Ecto neural progenitor cell (in vitro differentiated cells): ENCODE measurements at regions not wholly inside any gene's neighbourhood (a gene's known extent, or its start where the extent isn't known, plus 50 kb on each side); places are given as distances from the start of the nearest gene placed in this dataset.
"Not testable (repeated sequence)": the region's sequence is repeated elsewhere in the genome, so short reads cannot be mapped to it uniquely, and the experiment has no call there.

ENCODE experiments used
- DNase-seq: peaks from one replicate; pipeline ENCODE4 v3.0.0-alpha.2; 2018; ENCODE audit warnings: low spot score

DNA sequence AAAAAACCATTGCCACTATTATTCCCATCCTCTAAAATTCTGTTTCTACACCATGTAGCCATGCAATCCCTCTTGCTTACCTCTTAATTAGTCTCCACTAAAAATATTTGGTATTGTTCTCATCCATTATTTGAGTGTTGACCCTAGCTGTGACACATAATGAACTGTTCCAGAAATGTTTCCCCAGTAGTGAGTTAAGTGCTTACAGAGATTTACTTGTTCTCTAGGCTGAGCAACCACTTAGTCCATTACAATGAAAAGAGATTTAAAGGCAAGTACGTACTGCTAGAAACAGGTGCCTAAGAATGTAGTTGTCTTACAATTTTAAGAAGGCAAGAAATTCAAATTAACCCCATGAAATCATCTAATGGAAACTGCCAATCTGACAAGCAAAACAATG lies 112.7 kb upstream of the PTPN13 start:
- DNase-seq, result no peak

DNA sequence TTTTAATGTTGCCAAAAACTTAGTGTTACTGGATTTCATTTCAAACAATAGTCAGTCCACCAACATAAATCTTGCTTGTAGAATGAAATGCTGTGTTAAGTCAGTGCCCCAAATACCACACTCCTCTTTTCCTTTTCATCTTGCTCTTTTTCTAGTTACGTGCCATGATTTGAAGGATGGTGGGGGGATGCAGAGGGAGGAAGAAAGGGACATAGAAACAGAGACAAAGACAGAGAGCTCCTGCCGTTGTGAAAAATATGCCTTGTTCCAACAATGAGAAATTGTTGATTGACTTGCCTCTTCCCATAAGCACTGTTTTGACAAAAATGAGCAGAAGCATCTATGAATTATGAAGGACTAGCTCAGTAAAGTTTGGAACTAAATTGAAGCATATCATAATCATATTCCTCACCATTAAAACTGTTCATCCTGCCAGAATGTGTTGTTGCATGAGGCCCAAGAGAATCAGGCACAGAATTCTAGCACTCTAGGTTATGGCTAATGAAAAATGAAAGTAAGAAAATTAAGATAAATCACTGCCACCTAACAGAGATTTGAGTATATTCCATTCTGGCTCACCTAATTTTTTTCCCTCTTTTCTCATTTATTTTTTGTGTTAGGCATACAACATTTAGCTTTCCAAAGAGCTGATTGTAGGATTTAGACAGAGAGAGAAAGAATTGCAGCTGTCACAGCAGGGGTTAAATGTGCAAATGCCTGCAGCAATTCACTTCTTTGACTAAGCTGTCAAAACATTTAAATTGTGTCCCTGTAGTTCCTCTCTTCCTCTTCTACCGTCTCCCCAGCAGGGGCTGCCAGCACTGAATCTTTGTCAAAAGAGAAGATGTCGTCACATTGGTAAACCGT lies 111.6 kb upstream of the PTPN13 start:
- peak; percentile 74 for DNase-seq

DNA sequence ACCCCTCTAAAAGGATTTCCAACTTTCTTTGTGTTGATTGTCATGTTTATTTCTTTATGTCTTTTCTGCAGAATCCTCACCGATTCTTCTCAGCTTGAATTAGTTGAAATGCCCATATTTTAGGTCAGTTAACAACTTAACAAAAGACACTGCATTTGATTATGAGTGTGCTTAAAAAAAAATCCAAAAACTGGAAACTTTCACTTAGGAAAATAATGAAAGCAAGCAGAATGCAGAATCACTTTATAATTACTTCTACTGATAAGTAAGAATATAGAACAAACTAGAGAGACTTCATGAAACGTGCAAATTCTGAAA lies 111.0 kb upstream of the PTPN13 start:
- DNase-seq, result no peak

- DNase-seq, result no peak
Observed at GRCh38 chr4:86483773-86484172, 110.3 kb upstream of the PTPN13 start.

DNA sequence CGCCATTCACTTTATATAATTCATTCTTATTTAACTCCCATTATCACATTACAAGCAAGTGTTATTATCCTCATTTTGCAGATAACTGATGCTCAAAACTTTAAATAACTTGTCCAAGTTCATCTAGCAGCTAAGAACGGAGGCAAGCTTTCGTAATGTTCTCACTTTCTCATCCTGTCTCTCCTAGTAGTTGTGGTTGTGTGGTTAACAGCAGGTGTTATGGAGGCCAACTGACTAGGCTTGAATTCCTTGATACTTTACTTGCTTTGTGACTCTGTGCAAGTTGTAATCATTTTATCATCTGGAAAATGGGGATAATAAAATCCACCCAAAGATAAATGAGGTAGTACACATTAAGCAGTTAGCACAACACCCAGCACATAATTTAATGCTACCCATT lies 109.9 kb upstream of the PTPN13 start:
- DNase-seq, result no peak

DNA sequence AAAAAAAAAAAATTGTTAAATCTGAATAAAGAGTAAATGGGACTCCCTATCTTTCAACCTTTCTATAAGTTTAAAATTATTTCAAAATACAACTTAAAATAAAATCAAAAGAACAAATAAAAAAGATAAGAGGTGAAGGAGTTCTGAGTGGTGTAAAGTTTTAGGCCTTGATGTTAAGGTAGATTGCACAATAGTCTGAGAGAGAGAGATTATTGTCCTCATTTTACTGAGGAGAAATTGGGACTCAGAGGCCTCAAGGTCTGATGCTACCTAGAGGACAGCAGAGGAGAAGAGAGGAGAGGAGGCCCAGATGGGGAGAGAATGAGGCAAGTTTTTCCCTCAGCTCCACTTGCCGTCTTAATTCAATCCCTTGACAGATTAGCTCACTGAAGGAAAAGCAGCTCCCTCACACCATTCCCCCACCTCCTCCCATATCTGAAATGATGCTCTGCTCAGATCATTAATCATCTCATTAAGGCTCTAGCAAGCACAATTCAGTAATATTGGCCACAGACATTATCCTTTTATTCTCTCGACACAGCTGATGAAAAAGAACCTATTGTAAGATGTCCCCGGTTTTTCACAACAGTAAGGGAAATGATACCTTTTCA lies 106.3 kb upstream of the PTPN13 start:
- no peak for DNase-seq

GRCh38 chr4:86493460-86493859 lies 100.7 kb upstream of the PTPN13 start:
- DNase-seq, result no peak

GRCh38 chr4:86496094-86497080 lies 97.7 kb upstream of the PTPN13 start:
- no peak for DNase-seq

- DNase-seq, result no peak
Observed at GRCh38 chr4:86497131-86497530, 97.0 kb upstream of the PTPN13 start.

- no peak for DNase-seq
Observed at GRCh38 chr4:86497980-86498862, 95.9 kb upstream of the PTPN13 start.

DNA sequence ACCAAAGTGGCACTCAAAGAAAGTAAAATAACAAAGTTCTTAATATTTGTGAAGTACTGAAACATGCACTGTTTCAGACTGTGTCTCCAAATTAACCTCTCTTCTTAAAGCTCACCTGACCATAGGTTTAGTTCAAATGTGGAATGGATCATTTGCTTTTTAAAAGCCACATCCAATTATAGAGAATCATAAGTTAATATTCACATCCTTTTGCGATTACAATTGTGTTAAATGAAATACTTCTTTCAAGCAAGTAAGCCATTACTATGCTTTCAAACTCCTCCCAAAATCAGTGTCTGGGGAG lies 95.3 kb upstream of the PTPN13 start:
- DNase-seq, result no peak

GRCh38 chr4:86500527-86500926 lies 93.6 kb upstream of the PTPN13 start:
- DNase-seq, result no peak

GRCh38 chr4:86502081-86502480 lies 92.0 kb upstream of the PTPN13 start:
- DNase-seq, result no peak

GRCh38 chr4:86506591-86506990 lies 87.5 kb upstream of the PTPN13 start:
- DNase-seq, result no peak

DNA sequence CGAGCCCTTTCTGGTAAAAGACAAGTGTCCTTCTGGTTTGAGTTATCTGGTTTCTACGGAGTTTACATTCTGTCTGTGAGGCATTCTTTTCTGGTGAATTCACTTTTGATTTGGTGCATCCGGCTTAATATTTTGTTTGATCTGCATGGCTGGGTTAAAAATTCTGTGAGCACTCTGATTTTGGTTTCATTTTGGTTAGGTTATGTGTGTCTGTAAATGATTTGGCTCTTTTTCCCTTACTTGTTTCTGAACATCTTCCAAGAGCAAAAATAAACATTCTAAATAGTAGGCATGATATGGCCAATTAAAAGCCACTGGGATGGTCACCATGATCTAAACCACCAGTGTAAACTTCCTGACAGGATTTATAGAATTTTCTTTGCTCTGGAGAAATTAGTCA lies 85.7 kb upstream of the PTPN13 start:
- no peak for DNase-seq

- DNase-seq, result no peak
Observed at GRCh38 chr4:86511590-86511989, 82.5 kb upstream of the PTPN13 start.

DNA sequence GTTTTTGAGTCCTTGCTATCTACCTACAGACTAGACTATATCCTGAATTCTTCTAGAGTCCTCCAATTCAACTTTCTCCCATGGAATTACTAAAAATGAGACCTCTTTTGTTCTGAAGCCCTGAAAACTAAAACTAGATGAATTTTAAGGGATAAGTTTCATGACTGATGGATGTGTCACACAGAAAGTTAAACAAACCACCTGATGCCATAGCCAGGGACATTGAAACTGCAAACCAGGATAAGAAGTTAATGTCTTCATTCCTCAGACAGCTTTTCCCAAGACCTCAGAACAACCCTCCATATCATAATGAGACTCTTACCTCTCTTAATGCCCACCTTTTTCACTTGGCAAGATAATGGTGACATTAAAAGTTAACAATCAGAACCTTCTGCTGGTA lies 81.5 kb upstream of the PTPN13 start:
- DNase-seq, result no peak

GRCh38 chr4:86515963-86516362 lies 78.2 kb upstream of the PTPN13 start:
- not testable (repeated sequence) for DNase-seq

GRCh38 chr4:86521373-86521969 lies 72.6 kb upstream of the PTPN13 start:
- no peak for DNase-seq

DNA sequence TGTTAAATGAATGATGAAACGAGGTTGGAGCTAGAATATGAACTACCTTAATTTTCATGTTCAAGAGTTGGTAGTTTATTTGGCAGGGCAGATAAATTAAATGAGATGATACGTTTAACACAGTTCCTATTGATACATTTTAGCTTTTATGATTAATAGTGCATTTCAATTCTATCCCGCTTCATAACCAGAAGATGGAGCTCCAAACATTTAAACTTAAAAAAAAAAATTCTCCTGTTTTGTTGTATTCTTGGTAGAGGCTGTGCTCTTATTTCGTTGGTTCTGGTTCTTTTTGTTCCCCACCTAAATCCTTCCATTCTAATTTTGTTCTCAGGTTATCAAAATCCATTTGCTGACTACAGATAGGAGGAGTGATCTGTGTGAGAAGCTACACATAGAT lies 71.8 kb upstream of the PTPN13 start:
- no peak for DNase-seq

DNA sequence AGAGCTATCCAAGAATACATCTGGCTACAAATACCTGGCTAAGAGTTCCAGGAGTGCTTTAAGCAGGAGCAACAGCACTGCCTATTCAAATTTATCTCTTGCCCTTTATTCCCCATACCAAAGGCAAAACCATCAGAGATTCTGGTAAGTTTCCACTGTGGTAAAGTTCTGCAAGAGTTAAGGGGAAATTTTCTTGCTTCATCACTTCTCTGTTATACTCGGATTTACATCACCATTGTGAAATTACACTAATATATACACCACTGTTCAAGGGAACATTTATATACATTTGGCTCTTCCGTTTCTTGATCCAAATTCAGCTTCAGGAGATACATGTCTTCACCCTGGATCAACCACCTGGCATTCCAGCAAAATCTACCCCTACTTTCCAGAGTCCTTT lies 70.8 kb upstream of the PTPN13 start:
- no peak for DNase-seq
